Cardiac muscle cell (in vitro differentiated cells and primary cell): ENCODE measurements at regions not wholly inside any gene's neighbourhood (a gene's known extent, or its start where the extent isn't known, plus 50 kb on each side); places are given as distances from the start of the nearest gene placed in this dataset.
A peak's percentile ranks its signal among the peaks of the same experiment; 100 is the strongest.

Source experiments
- DNase-seq, 2 donors: peaks; one replicate each; pipeline versions ENCODE4 v3.0.0 to v3.0.0-alpha.2; 2010 to 2017; ENCODE audit warnings: low read depth in 1 of 2, low spot score in 1 of 2
- H3K27ac ChIP-seq: fragments of 200-600 bp; sonication (generic); 2 replicates; pipeline ENCODE4 v1.5.1; 2016
- H3K27me3 ChIP-seq: fragments of 200-600 bp; sonication (generic); 2 replicates; pipeline ENCODE4 v1.6.0; 2016; ENCODE audit warnings: control low read depth
- H3K36me3 ChIP-seq: fragments of 200-600 bp; sonication (generic); 2 replicates; pipeline ENCODE4 v1.5.1; 2016; ENCODE audit warnings: control low read depth
- H3K4me1 ChIP-seq: fragments of 200-600 bp; sonication (generic); 2 replicates; pipeline ENCODE4 v1.8.1; 2017; ENCODE audit warnings: low read depth, mild to moderate bottlenecking, mixed run types
- H3K4me3 ChIP-seq: fragments of 200-600 bp; sonication (generic); 2 replicates; pipeline ENCODE4 v1.5.1; 2016; ENCODE audit warnings: mild to moderate bottlenecking
- H3K9me3 ChIP-seq: fragments of 200-600 bp; sonication (generic); 2 replicates; pipeline ENCODE4 v1.5.1; 2017; ENCODE audit warnings: low read depth, mild to moderate bottlenecking, control low read depth
- TF ChIP-seq, protein P1 (sequence below): IDR thresholded peaks from 2 replicates; pipeline ENCODE4 v1.5.1; 2012; ENCODE audit warnings: low read depth, mild to moderate bottlenecking, low read length

DNA sequence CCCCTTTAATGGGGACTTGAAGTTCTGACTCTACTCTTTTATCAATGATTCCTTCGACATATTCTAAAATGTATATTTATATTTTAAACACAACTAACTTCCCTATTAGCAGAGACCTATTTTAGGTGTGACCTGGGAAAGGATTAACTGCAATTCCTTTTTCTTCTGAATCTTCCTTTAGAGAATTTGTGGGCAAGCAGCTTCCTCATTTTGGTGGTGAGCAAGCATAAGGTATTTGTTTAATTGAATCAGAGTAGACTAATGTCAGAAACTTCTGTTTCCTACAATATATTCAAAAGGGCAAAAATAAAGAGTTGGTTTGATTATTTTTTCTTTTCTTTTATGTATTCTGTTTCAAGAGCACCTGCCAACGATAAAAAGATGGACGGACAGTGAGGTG lies 237.0 kb downstream of the IKZF2 start:
- no peak for DNase-seq
- Histone ChIP-seq H3K4me3 (no peak overlapping the region), H3K9me3 (no peaks in the 10 kb centered on the region), H3K27ac (no peak overlapping the region), H3K36me3 (no peaks in the 10 kb centered on the region), H3K4me1 (no peaks in the 10 kb centered on the region), H3K27me3 (no peaks in the 10 kb centered on the region)
- TF ChIP-seq, protein P1, sequence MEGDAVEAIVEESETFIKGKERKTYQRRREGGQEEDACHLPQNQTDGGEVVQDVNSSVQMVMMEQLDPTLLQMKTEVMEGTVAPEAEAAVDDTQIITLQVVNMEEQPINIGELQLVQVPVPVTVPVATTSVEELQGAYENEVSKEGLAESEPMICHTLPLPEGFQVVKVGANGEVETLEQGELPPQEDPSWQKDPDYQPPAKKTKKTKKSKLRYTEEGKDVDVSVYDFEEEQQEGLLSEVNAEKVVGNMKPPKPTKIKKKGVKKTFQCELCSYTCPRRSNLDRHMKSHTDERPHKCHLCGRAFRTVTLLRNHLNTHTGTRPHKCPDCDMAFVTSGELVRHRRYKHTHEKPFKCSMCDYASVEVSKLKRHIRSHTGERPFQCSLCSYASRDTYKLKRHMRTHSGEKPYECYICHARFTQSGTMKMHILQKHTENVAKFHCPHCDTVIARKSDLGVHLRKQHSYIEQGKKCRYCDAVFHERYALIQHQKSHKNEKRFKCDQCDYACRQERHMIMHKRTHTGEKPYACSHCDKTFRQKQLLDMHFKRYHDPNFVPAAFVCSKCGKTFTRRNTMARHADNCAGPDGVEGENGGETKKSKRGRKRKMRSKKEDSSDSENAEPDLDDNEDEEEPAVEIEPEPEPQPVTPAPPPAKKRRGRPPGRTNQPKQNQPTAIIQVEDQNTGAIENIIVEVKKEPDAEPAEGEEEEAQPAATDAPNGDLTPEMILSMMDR, result no peak

DNA sequence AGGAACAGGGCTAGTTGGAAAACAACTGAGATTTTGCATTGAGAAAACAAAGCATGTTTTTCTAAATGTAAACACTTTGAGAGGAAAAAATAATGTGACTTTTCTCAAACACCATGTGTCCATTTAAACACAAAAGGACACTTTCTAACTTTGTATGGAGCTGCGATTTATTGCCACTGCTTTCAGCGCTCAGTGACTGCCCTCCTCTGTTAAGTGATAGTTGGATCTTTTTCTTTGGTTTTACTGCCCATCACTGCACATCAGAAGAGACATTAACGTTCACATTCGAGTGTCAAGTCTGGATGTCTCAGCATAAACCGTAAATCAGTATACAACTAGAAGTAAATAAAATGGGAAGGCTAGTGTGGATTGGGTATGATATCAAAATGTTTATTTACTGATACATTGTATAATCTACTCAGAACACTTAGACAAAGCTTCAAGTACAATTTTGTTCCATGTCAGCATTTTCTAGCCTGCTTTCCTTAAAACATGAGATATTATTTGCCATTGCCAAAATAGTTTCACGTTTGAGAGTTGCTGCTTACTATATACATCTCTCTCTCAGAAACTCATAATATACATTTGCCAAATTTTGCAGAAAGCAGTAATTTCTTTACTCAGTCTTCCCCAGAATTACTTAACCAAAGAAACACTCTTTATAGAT lies 237.6 kb downstream of the IKZF2 start:
- Histone ChIP-seq H3K27me3 (no peaks in the 10 kb centered on the region), H3K4me3 (no peak overlapping the region), H3K9me3 (no peaks in the 10 kb centered on the region), H3K36me3 (no peaks in the 10 kb centered on the region), H3K4me1 (no peaks in the 10 kb centered on the region), H3K27ac (no peak overlapping the region)
- TF ChIP-seq, protein P1, result no peak
- DNase-seq, result no peak

DNA sequence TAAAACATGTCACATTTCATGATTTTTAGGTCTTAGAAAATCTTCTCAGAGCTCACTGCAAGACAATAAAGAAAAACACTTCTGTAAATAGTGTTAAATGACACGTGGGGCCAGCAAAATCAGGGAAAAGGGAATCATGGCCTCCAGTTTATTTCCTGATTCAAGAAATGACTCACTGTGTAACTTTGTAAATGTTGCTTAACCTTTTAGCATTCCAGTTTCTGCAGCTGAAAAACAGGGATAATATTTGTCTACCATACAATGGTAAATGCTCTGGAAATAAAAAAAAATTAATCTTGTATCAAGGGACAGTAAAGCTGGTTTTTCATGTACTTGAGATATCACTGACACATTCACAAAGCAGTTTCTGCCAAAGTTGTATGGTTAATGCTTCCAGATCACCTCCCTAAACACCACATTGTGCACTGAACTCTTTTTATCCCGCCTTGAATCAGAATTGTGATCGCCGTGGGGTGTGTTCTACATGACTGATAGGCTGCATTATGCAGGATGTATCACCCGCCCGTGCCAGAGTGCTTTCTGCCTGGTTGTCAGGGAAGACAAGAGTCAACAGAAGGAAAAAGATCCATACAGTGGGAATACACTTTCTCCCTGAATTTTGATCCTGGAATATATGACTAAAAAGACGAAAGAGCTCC lies 238.8 kb downstream of the IKZF2 start:
- H3K9me3 ChIP-seq, result no peaks in the 10 kb centered on the region
- no peak overlapping the region for H3K4me3 ChIP-seq
- no peaks in the 10 kb centered on the region for H3K36me3 ChIP-seq
- TF ChIP-seq, protein P1, result no peak
- no peak overlapping the region for H3K27ac ChIP-seq
- H3K4me1 ChIP-seq, result no peaks in the 10 kb centered on the region
- peak in 1 of 2 donors; percentile 87 for DNase-seq
- H3K27me3 ChIP-seq, result no peaks in the 10 kb centered on the region

DNA sequence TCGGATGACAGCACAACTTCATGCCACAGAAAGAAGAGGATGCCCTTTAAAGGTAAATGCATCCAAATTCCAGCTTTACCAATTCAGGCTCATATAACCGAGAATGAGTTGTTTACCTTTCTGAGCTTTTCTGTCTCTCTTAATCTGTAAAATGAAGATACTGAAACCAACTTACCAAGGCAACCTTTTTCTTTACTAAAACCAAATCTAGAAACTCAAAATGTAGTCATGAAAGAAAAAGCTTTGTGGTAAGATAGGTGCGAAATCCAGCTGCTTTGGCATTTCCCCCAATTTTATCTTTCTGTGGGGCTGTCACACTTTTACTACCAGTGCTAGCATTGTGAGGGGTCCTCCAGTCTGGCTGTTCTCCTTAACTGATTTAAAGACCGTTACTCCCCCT lies 240.4 kb downstream of the IKZF2 start:
- H3K36me3 ChIP-seq, result no peaks in the 10 kb centered on the region
- TF ChIP-seq, protein P1, result no peak
- H3K4me1 ChIP-seq, result no peaks in the 10 kb centered on the region
- DNase-seq, result no peak
- H3K27me3 ChIP-seq, result no peaks in the 10 kb centered on the region
- H3K9me3 ChIP-seq, result no peaks in the 10 kb centered on the region
- H3K4me3 ChIP-seq, result no peak overlapping the region
- H3K27ac ChIP-seq, result no peak overlapping the region

DNA sequence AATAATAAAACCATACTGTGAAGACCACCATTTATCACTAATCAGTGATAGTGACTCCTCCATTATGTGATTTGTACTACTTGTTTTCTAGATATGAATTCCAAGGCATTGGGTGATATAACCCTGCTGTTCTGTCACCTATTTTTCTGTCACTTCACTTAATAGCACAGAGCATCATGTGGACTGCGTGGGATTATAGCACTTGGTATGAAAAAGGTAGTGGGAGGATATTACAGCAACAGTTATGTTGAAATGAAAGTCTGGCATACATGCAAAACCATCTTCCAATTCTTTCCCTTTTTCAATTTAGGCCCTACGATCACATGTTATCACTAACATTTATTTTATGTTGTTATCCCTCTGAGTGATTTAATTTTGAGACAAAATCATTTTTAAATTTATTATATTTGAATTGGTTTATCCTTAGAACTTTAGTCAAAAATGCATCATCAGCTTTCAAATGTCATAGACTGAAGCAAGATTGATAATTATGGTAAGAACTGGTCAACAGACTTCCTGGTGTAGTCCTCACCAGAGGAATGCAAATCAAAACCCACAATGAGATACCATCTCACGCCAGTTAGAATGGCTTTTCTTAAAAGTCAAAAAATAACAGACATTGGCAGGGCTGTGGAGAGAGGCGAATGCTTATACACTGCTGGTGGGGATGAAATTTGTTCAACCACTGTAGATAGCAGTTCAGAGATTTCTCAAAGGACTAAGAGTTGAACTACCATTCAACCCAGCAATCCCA lies 242.6 kb downstream of the IKZF2 start:
- no peaks in the 10 kb centered on the region for H3K4me1 ChIP-seq
- no peaks in the 10 kb centered on the region for H3K27me3 ChIP-seq
- no peak overlapping the region for H3K27ac ChIP-seq
- no peaks in the 10 kb centered on the region for H3K9me3 ChIP-seq
- TF ChIP-seq, protein P1, result no peak
- H3K4me3 ChIP-seq, result no peak overlapping the region
- no peaks in the 10 kb centered on the region for H3K36me3 ChIP-seq
- DNase-seq, result no peak
